PFSK-1 (cell line): ENCODE measurements at regions not wholly inside any gene's neighbourhood (a gene's known extent, or its start where the extent isn't known, plus 50 kb on each side); places are given as distances from the start of the nearest gene placed in this dataset.

Experiments used
- FOXP2 ChIP-seq: optimal IDR thresholded peaks from 2 replicates; pipeline ENCODE3; 2011; ENCODE audit warnings: borderline replicate concordance, control low read depth, inconsistent platforms; ENCODE audit not compliant: insufficient read depth; ENCODE audit errors: extremely low read length, extremely low read depth
- POLR2AphosphoS5 ChIP-seq: IDR thresholded peaks from 2 replicates; pipeline ENCODE4 v1.6.1; 2012; ENCODE audit warnings: low read depth, mild to moderate bottlenecking, control low read depth, low read length, moderate library complexity
- REST ChIP-seq, 2 experiments: IDR thresholded peaks; 2 replicates each; pipeline versions ENCODE4 v1.6.1 to v1.8.0; 2011 to 2012; ENCODE audit warnings: low read depth in 2 of 2, low read length in 2 of 2, control low read depth in 1 of 2, inconsistent platforms in 1 of 2, mild to moderate bottlenecking in 1 of 2, moderate library complexity in 1 of 2; ENCODE audit not compliant: insufficient read depth in 1 of 2
- SIN3A ChIP-seq: IDR thresholded peaks from 2 replicates; pipeline ENCODE4 v1.6.1; 2012; ENCODE audit warnings: mild to moderate bottlenecking, low read length, moderate library complexity, borderline replicate concordance; ENCODE audit not compliant: insufficient read depth
- TAF1 ChIP-seq: IDR thresholded peaks from 2 replicates; pipeline ENCODE4 v1.6.1; 2012; ENCODE audit warnings: low read length, control low read depth, borderline replicate concordance; ENCODE audit not compliant: insufficient read depth

GRCh38 chrX:63525491-63525890, 174.4 kb upstream of the SPIN4 start:
- TF ChIP-seq TAF1 (no peak), REST (IDR thresholded peaks at IDR 0.05; ENCODE audit: insufficient read depth in 1 of 2, low read depth in 2 of 2, low read length in 2 of 2) (no peak), SIN3A (no peak), FOXP2 (no peak), POLR2AphosphoS5 (no peak)

GRCh38 chrX:63514569-63515080, 163.5 kb upstream of the SPIN4 start:
- TF ChIP-seq TAF1 (no peak), REST (IDR thresholded peaks at IDR 0.05; ENCODE audit: insufficient read depth in 1 of 2, low read depth in 2 of 2, low read length in 2 of 2) (no peak), FOXP2 (no peak), SIN3A (no peak), POLR2AphosphoS5 (no peak)

- no peak for TF ChIP-seq SIN3A
- TF ChIP-seq TAF1 = no peak
- no peak for TF ChIP-seq REST (IDR thresholded peaks at IDR 0.05; ENCODE audit: insufficient read depth in 1 of 2, low read depth in 2 of 2, low read length in 2 of 2)
- no peak for TF ChIP-seq FOXP2
- TF ChIP-seq POLR2AphosphoS5 = no peak
Observed at GRCh38 chrX:63513825-63514568, 162.9 kb upstream of the SPIN4 start.

GRCh38 chrX:63511361-63511760, 160.2 kb upstream of the SPIN4 start:
- TF ChIP-seq TAF1 (no peak), SIN3A (no peak), POLR2AphosphoS5 (no peak), REST (IDR thresholded peaks at IDR 0.05; ENCODE audit: insufficient read depth in 1 of 2, low read depth in 2 of 2, low read length in 2 of 2) (no peak), FOXP2 (no peak)

- TF ChIP-seq SIN3A (no peak), POLR2AphosphoS5 (no peak), REST (IDR thresholded peaks at IDR 0.05; ENCODE audit: insufficient read depth in 1 of 2, low read depth in 2 of 2, low read length in 2 of 2) (no peak), TAF1 (no peak), FOXP2 (no peak)
Observed at GRCh38 chrX:63508668-63509067, 157.5 kb upstream of the SPIN4 start.
